ENCODE measurements at regions not wholly inside any gene's neighbourhood (a gene's known extent, or its start where the extent isn't known, plus 50 kb on each side); places are given as distances from the start of the nearest gene placed in this dataset.

DNA sequence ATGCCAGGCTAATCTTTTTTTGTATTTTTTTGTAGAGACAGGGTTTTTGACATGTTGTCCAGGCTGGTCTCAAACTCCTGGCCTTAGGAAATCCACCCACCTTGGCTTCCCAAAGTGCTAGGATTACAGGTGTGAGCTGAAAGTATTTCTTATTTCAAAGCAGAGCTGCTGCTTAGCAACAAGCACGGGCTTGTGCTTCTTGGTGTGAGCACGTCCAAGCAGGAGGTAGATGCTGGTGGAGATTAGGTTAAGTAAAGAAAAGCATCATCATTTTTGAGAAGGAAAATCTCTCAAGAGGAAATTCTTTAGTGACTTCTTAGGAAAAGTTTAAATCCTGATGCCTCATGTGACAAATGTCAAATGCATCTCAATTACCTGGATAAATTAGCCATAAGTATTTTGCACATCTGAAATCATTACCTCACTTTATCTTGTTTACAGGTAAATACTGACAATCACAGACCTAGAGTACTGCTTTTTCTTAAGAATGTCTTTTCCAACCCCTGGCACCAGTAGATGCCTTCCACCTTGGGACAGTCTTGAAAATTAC is 431.8 kb upstream of the FZD8 start:
- TF ChIP-seq, protein P1, sequence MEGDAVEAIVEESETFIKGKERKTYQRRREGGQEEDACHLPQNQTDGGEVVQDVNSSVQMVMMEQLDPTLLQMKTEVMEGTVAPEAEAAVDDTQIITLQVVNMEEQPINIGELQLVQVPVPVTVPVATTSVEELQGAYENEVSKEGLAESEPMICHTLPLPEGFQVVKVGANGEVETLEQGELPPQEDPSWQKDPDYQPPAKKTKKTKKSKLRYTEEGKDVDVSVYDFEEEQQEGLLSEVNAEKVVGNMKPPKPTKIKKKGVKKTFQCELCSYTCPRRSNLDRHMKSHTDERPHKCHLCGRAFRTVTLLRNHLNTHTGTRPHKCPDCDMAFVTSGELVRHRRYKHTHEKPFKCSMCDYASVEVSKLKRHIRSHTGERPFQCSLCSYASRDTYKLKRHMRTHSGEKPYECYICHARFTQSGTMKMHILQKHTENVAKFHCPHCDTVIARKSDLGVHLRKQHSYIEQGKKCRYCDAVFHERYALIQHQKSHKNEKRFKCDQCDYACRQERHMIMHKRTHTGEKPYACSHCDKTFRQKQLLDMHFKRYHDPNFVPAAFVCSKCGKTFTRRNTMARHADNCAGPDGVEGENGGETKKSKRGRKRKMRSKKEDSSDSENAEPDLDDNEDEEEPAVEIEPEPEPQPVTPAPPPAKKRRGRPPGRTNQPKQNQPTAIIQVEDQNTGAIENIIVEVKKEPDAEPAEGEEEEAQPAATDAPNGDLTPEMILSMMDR (IDR thresholded peaks at IDR 0.05), result no peak
- TF ChIP-seq POLR2A (IDR thresholded peaks at IDR 0.05), result no peak
